Activated CD4-positive, alpha-beta T cell treated with anti-CD3 and anti-CD28 coated beads for 36 hours (primary cell): ENCODE measurements at regions not wholly inside any gene's neighbourhood (a gene's known extent, or its start where the extent isn't known, plus 50 kb on each side); places are given as distances from the start of the nearest gene placed in this dataset.
A peak's percentile ranks its signal among the peaks of the same experiment; 100 is the strongest.
"Not testable (repeated sequence)": the region's sequence is repeated elsewhere in the genome, so short reads cannot be mapped to it uniquely, and the experiment has no call there.

Experiments used
- ATAC-seq: fragments of 200-7000 bp; cut with Tn5 transposase; one replicate; pipeline ENCODE4 v1.10.0; 2021; ENCODE audit warnings: mild to moderate bottlenecking, moderate library complexity
- CTCF ChIA-PET: fragments of 350-600 bp; sonication (Branson Sonifier 250); formaldehyde crosslinking; loops from one replicate; lab custom pipeline; 2021; ENCODE audit warnings: antibody characterized with exemption; lab: Charles Lee
- POLR2A ChIA-PET: fragments of 350-600 bp; sonication (Branson Sonifier 250); formaldehyde crosslinking; loops from one replicate; lab custom pipeline; 2021; ENCODE audit warnings: antibody characterized with exemption, inconsistent platforms; lab: Charles Lee
- DNase-seq: peaks from one replicate; pipeline ENCODE4 v3.0.0-alpha.2; 2020
- H3K27ac Mint-ChIP-seq: one replicate; pipeline ENCODE4 v1.8.0; 2021; ENCODE audit warnings: mixed read lengths
- H3K27me3 Mint-ChIP-seq: one replicate; pipeline ENCODE4 v1.8.0; 2021; ENCODE audit warnings: mixed read lengths
- H3K36me3 Mint-ChIP-seq: one replicate; pipeline ENCODE4 v1.8.0; 2021; ENCODE audit warnings: low read depth, mixed read lengths
- H3K4me1 Mint-ChIP-seq: one replicate; pipeline ENCODE4 v1.8.0; 2021; ENCODE audit warnings: mixed read lengths
- H3K4me3 Mint-ChIP-seq: one replicate; pipeline ENCODE4 v1.8.0; 2021; ENCODE audit warnings: mild to moderate bottlenecking, moderate library complexity, mixed read lengths
- H3K9me3 Mint-ChIP-seq: one replicate; pipeline ENCODE4 v1.8.0; 2021; ENCODE audit warnings: low read depth, mixed read lengths
- intact Hi-C, 2 experiments: fragments of 100-400 bp; cut with DNase I in 1 of 2; cut with micrococcal nuclease in 1 of 2; formaldehyde crosslinking; loops; one replicate each; pipeline versions ENCODE4 v1.14.2 to v1.15.1; 2022 to 2024; cut with DNase I, micrococcal nuclease

DNA sequence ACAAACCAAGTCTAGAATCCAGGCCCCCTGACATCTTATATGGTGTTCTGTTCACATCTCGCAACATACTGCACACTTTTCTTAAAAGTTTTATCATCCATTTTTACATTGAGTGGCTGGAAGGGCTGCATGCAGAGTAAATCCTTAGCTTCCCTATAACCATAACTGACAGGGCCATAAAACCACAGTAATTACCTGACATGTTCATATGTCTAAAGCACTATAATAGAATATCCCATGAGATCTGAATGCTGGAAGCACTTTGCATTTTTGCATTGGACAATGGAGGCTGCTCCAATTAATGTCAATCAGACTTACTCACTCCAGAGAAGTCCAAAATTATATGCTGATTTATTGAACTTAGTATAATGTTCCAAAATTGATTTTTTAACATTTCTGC is 86.6 kb upstream of the HES1 start:
- ChIA-PET CTCF (interaction anchor here (0.6 kb wide), 1 partner anchor 149 kb away, joined by 3 read pairs; no protein-coding TSS in a partner anchor), POLR2A (no interaction called here)
- no peak overlapping the region for H3K4me3 Mint-ChIP-seq
- no peak overlapping the region for H3K27ac Mint-ChIP-seq
- intact Hi-C loops, result no loop called here
- ATAC-seq, result no peak
- H3K4me1 Mint-ChIP-seq, result no peaks in the 10 kb centered on the region
- H3K9me3 Mint-ChIP-seq, result peaks cover 10% of the 10 kb centered on the region
- peaks cover 2% of the 10 kb centered on the region for H3K27me3 Mint-ChIP-seq
- no peak for DNase-seq
- H3K36me3 Mint-ChIP-seq, result no peaks in the 10 kb centered on the region

- POLR2A ChIA-PET, result no interaction called here
- Mint-ChIP-seq H3K9me3 (peaks cover 10% of the 10 kb centered on the region), H3K4me3 (no peak overlapping the region), H3K36me3 (no peaks in the 10 kb centered on the region), H3K27me3 (peaks cover 3% of the 10 kb centered on the region), H3K4me1 (no peaks in the 10 kb centered on the region), H3K27ac (no peak overlapping the region)
- intact Hi-C loops, result no loop called here
- DNase-seq (no peak), ATAC-seq (no peak)
- CTCF ChIA-PET, result no interaction called here
Observed at GRCh38 chr3:194050782-194051320, 85.1 kb upstream of the HES1 start.

GRCh38 chr3:194051366-194052149 is 84.4 kb upstream of the HES1 start:
- intact Hi-C loops, result no loop called here
- H3K27me3 Mint-ChIP-seq, result peaks cover 5% of the 10 kb centered on the region
- H3K4me3 Mint-ChIP-seq, result no peak overlapping the region
- ChIA-PET POLR2A (no interaction called here), CTCF (no interaction called here)
- ATAC-seq (no peak), DNase-seq (no peak)
- no peak overlapping the region for H3K27ac Mint-ChIP-seq
- peaks cover 10% of the 10 kb centered on the region for H3K9me3 Mint-ChIP-seq
- no peaks in the 10 kb centered on the region for H3K36me3 Mint-ChIP-seq
- H3K4me1 Mint-ChIP-seq, result peaks cover 3% of the 10 kb centered on the region

- ChIA-PET POLR2A (no interaction called here), CTCF (no interaction called here)
- Mint-ChIP-seq H3K4me3 (no peak overlapping the region), H3K27ac (no peak overlapping the region), H3K36me3 (no peaks in the 10 kb centered on the region), H3K4me1 (peaks cover 10% of the 10 kb centered on the region), H3K9me3 (peaks cover 10% of the 10 kb centered on the region), H3K27me3 (peaks cover 10% of the 10 kb centered on the region)
- ATAC-seq, result no peak
- no peak for DNase-seq
- intact Hi-C loops, result no loop called here
Observed at GRCh38 chr3:194053136-194053535, 82.8 kb upstream of the HES1 start.

DNA sequence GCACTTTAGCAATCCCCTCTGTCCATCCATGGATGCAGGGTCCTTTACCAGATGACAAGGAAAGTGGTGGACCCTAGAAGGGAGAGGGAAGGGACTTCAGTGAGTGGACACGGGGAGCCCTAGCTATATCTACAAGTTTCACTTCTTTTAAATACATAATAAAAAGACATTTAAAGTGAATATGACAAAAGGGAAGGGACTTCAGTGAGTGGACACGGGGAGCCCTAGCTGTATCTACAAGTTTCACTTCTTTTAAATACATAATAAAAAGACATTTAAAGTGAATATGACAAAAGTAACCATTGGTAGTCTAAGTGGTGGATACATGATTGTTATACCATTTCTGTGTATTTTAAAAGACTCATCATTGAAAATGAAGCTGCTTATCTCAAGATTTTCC is 81.9 kb upstream of the HES1 start:
- POLR2A ChIA-PET, result no interaction called here
- H3K36me3 Mint-ChIP-seq, result no peaks in the 10 kb centered on the region
- intact Hi-C loops, result no loop called here
- H3K27ac Mint-ChIP-seq, result no peak overlapping the region
- H3K4me3 Mint-ChIP-seq, result no peak overlapping the region
- no peak for DNase-seq
- H3K4me1 Mint-ChIP-seq, result peaks cover 12% of the 10 kb centered on the region
- no peak for ATAC-seq
- peaks cover 10% of the 10 kb centered on the region for H3K27me3 Mint-ChIP-seq
- CTCF ChIA-PET, result no interaction called here
- H3K9me3 Mint-ChIP-seq, result peaks cover 10% of the 10 kb centered on the region

GRCh38 chr3:194054540-194054939 is 81.4 kb upstream of the HES1 start:
- H3K36me3 Mint-ChIP-seq, result no peaks in the 10 kb centered on the region
- POLR2A ChIA-PET, result no interaction called here
- intact Hi-C loops, result no loop called here
- no peak for DNase-seq
- CTCF ChIA-PET, result interaction anchor here (0.7 to 1.2 kb wide), 2 partner anchors 20 to 84 kb away, joined by 3 to 4 read pairs; no protein-coding TSS in a partner anchor
- no peak overlapping the region for H3K4me3 Mint-ChIP-seq
- H3K27ac Mint-ChIP-seq, result no peak overlapping the region
- ATAC-seq, result no peak
- H3K4me1 Mint-ChIP-seq, result peaks cover 12% of the 10 kb centered on the region
- H3K27me3 Mint-ChIP-seq, result peaks cover 10% of the 10 kb centered on the region
- peaks cover 10% of the 10 kb centered on the region for H3K9me3 Mint-ChIP-seq

DNA sequence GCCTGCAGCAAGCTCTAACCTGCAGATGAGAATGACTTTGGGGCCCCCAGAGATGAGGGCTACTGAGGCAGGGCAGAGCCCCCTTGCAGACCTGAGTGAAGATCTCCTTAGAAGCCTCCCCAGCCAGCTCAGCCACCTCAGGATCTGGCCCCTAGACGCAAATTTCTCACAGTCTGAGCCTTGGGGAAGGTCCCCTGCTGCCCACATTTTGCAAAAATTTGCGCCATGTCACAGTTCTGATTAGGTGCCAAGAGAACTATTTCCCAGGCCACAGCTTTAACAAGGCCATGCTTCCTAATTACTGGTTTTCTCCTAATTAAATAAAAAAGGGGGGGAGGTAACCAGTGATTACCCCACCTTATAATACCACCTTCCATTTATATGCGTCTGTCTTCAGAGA is 81.0 kb upstream of the HES1 start:
- ChIA-PET CTCF (interaction anchor here (0.6 to 1.2 kb wide), 4 partner anchors 16 to 90 kb away, joined by 3 to 4 read pairs (median 3); no protein-coding TSS in a partner anchor), POLR2A (no interaction called here)
- no peak overlapping the region for H3K27ac Mint-ChIP-seq
- intact Hi-C loops, result no loop called here
- no peak overlapping the region for H3K4me3 Mint-ChIP-seq
- ATAC-seq, result no peak
- H3K9me3 Mint-ChIP-seq, result peaks cover 10% of the 10 kb centered on the region
- no peak for DNase-seq
- H3K27me3 Mint-ChIP-seq, result peaks cover 10% of the 10 kb centered on the region
- no peaks in the 10 kb centered on the region for H3K36me3 Mint-ChIP-seq
- H3K4me1 Mint-ChIP-seq, result peaks cover 12% of the 10 kb centered on the region

DNA sequence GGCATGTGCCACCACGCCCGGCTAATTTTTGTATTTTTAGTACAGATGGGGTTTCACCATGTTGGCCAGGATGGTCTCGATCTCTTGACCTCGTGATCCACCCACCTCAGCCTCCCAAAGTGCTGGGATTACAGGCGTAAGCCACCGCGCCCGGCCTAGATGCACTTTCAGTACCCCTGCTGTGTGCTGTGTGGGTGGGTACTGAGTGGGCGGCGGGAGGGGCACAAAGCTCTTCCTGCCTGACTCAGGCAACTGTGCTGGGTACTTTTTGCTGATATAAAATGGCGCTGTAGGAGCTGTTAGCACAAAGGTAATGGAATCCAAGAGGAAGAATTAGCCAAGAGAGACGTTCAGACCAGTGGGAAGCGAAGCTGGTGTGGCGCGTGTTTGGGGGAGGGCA is 79.6 kb upstream of the HES1 start:
- H3K27ac Mint-ChIP-seq, H3K36me3 Mint-ChIP-seq, H3K4me3 Mint-ChIP-seq, ATAC-seq, POLR2A ChIA-PET, H3K9me3 Mint-ChIP-seq, DNase-seq, intact Hi-C loops: not testable (repeated sequence)
- H3K4me1 Mint-ChIP-seq, result peaks cover 12% of the 10 kb centered on the region
- CTCF ChIA-PET, result interaction anchor here (0.7 to 1.0 kb wide), 2 partner anchors 10 kb away, joined by 3 read pairs; no protein-coding TSS in a partner anchor
- H3K27me3 Mint-ChIP-seq, result peaks cover 10% of the 10 kb centered on the region

GRCh38 chr3:194056731-194057415 is 79.1 kb upstream of the HES1 start:
- Mint-ChIP-seq H3K36me3 (no peaks in the 10 kb centered on the region), H3K4me1 (peaks cover 12% of the 10 kb centered on the region), H3K9me3 (peaks cover 1% of the 10 kb centered on the region), H3K27me3 (peaks cover 10% of the 10 kb centered on the region), H3K27ac (no peak overlapping the region), H3K4me3 (no peak overlapping the region)
- intact Hi-C loops, result no loop called here
- DNase-seq (no peak), ATAC-seq (no peak)
- ChIA-PET POLR2A (no interaction called here), CTCF (interaction anchor here (0.7 to 1.0 kb wide), 3 partner anchors 10 to 401 kb away, joined by 3 read pairs; no protein-coding TSS in a partner anchor)

DNA sequence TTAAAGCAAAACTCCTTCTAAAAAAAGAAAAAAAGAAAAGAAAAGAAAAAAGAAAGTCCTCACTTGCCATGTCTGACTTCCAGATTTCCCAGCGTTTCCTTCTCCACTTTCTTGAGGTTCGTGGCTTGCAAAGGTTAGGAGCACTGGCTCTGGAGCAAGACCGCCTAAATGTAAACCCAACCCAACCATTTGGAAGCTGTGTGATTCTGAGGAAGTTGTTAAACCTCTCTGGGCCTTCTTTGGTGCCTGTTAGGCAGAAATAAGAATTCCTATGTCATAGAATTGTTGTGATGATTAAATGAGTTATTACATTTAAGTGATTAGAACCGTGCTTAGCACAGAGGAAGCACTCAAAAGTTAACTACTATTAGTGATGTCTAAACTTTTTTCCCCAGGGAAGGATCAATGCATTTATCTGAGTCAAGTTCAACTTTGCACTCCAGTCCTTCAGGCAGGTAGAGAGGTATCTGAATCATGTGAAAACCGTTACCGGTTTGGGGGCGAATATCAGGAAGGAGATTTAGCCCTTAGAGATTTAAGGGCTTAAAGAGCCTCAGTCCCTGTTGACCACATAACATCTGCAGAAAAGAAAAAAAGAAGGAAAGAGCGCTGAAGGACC is 78.3 kb upstream of the HES1 start:
- DNase-seq (no peak), ATAC-seq (no peak)
- H3K4me3 Mint-ChIP-seq, result peak overlapping the region; percentile 43
- H3K36me3 Mint-ChIP-seq, result no peaks in the 10 kb centered on the region
- intact Hi-C loops, result no loop called here
- H3K27ac Mint-ChIP-seq, result peak overlapping the region; percentile 68
- H3K27me3 Mint-ChIP-seq, result peaks cover 10% of the 10 kb centered on the region
- peaks cover 12% of the 10 kb centered on the region for H3K4me1 Mint-ChIP-seq
- POLR2A ChIA-PET, result no interaction called here
- CTCF ChIA-PET, result interaction anchor here (0.7 kb wide), 1 partner anchor 402 kb away, joined by 3 read pairs; no protein-coding TSS in a partner anchor
- no peaks in the 10 kb centered on the region for H3K9me3 Mint-ChIP-seq

GRCh38 chr3:194058189-194058571 is 77.8 kb upstream of the HES1 start:
- Mint-ChIP-seq H3K36me3 (no peaks in the 10 kb centered on the region), H3K9me3 (no peaks in the 10 kb centered on the region), H3K4me3 (peak overlapping the region; percentile 43), H3K27ac (peak overlapping the region; percentile 68), H3K27me3 (peaks cover 10% of the 10 kb centered on the region), H3K4me1 (peaks cover 12% of the 10 kb centered on the region)
- ChIA-PET POLR2A (no interaction called here), CTCF (no interaction called here)
- intact Hi-C loops, result no loop called here
- peak; percentile 81 for ATAC-seq
- peak; percentile 66 for DNase-seq
